Esophagus squamous epithelium (tissue), 5 donors: ENCODE measurements at regions not wholly inside any gene's neighbourhood (a gene's known extent, or its start where the extent isn't known, plus 50 kb on each side); places are given as distances from the start of the nearest gene placed in this dataset.

ENCODE experiments used
- DNase-seq: peaks from one replicate; lab custom pipeline; 2025; lab: John Stamatoyannopoulos, UW
- H3K27ac ChIP-seq, 4 donors: fragments of 200-600 bp; sonication (generic); one replicate each; pipeline ENCODE4 v1.5.1; 2016 to 2019; ENCODE audit warnings: mild to moderate bottlenecking in 1 of 4
- H3K27me3 ChIP-seq, 4 donors: fragments of 200-600 bp; sonication (generic); 1 replicate in 3 of 4; 2 replicates in 1 of 4; pipeline versions ENCODE4 v1.5.1 to v1.6.0; 2017 to 2021; ENCODE audit warnings: antibody characterized with exemption in 1 of 4
- H3K36me3 ChIP-seq, 3 donors: fragments of 200-600 bp; sonication (generic); one replicate each; pipeline ENCODE4 v1.5.1; 2016 to 2019
- H3K4me1 ChIP-seq, 3 donors: fragments of 200-600 bp; sonication (generic); one replicate each; pipeline ENCODE4 v1.5.1; 2017 to 2019
- H3K4me3 ChIP-seq, 4 donors: fragments of 200-600 bp; sonication (generic); 1 replicate in 3 of 4; 2 replicates in 1 of 4; pipeline ENCODE4 v1.5.1; 2016 to 2019; ENCODE audit warnings: mild to moderate bottlenecking in 2 of 4, moderate library complexity in 1 of 4
- H3K9me3 ChIP-seq, 3 donors: fragments of 200-600 bp; sonication (generic); one replicate each; pipeline ENCODE4 v1.5.1; 2016 to 2019
- POLR2A ChIP-seq, 4 donors: fragments of 450-650 bp; IDR thresholded peaks; one replicate each; pipeline ENCODE4 v1.6.1; 2017; ENCODE audit warnings: antibody characterized with exemption in 4 of 4, mild to moderate bottlenecking in 4 of 4, moderate library complexity in 3 of 4
- WGBS, 2 donors: methylation state at CpG; one replicate each; pipeline ENCODE4 v1.1.5; 2018; 5-methylcytosine and 5-hydroxymethylcytosine counted together
- intact Hi-C: fragments of 100-400 bp; cut with DNase I; formaldehyde crosslinking; loops from one replicate; pipeline ENCODE4 v1.15.0; 2022
- TF ChIP-seq, protein P1 (sequence below), 6 experiments: fragments of 450-650 bp in 4 of 6; fragments of 200-600 bp in 2 of 6; sonication (generic) in 2 of 6; IDR thresholded peaks; one replicate each; pipeline ENCODE4 v1.5.1; 2016 to 2019; ENCODE audit warnings: antibody characterized with exemption in 6 of 6, mild to moderate bottlenecking in 4 of 6, moderate library complexity in 4 of 6
- donor health status: DM: yes; HTN: yes; CAD: no.

DNA sequence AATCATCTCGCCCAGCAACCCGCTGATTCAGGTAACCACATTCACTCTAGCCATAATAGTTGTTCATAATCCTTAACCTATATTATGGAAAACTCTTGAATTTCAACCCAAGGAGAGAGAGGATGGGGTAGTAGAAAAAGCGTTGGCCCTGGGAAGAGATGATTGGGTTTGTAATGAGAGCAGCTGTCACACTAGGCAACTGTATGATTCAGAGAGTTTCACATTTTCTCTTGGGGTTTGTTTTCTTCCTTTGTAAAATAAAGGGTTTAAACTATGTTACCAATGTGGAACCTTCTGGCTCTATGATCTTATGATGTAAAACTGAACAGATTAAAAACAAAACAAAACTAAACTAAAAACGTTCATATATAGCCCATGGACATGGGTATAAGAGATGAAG lies 705.2 kb upstream of the IGFBP3 start:
- TF ChIP-seq, protein P1, sequence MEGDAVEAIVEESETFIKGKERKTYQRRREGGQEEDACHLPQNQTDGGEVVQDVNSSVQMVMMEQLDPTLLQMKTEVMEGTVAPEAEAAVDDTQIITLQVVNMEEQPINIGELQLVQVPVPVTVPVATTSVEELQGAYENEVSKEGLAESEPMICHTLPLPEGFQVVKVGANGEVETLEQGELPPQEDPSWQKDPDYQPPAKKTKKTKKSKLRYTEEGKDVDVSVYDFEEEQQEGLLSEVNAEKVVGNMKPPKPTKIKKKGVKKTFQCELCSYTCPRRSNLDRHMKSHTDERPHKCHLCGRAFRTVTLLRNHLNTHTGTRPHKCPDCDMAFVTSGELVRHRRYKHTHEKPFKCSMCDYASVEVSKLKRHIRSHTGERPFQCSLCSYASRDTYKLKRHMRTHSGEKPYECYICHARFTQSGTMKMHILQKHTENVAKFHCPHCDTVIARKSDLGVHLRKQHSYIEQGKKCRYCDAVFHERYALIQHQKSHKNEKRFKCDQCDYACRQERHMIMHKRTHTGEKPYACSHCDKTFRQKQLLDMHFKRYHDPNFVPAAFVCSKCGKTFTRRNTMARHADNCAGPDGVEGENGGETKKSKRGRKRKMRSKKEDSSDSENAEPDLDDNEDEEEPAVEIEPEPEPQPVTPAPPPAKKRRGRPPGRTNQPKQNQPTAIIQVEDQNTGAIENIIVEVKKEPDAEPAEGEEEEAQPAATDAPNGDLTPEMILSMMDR (IDR thresholded peaks at IDR 0.05), result no peak
- TF ChIP-seq POLR2A (IDR thresholded peaks at IDR 0.05), result no peak
- WGBS, 2 donors, result 78 to 86% methylated on average over 4 of the region's 4 CpGs
- Histone ChIP-seq H3K4me3 (no peak overlapping the region), H3K27ac (no peak overlapping the region), H3K36me3 (no peaks in the 10 kb centered on the region), H3K9me3 (no peaks in the 10 kb centered on the region), H3K4me1 (peaks cover 0 to 5% (median 0%) of the 10 kb centered on the region in 3 donors), H3K27me3 (no peaks in the 10 kb centered on the region)
- intact Hi-C loops, result no loop called here
- DNase-seq, result no peak

DNA sequence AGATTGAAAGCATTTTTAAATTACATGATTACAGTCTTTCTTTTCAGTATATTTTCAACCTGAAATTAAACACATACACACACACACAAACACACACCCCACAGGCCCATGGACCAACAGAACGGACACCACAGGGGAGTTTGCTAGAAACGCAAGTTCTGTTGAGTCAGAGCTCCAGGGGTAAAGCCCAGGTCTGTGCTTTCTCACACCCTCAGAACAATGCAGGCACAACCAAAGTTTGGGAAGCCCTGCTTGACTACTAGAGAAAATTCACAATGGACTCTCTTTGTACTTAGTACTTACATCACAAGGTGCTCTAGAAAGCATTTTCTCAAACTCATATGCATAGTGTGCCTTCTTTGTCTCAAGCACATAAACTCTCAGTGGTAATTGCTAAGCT lies 704.0 kb upstream of the IGFBP3 start:
- Histone ChIP-seq H3K4me3 (no peak overlapping the region), H3K9me3 (no peaks in the 10 kb centered on the region), H3K27ac (no peak overlapping the region), H3K4me1 (peaks cover 0 to 5% (median 0%) of the 10 kb centered on the region in 3 donors), H3K27me3 (no peaks in the 10 kb centered on the region), H3K36me3 (no peaks in the 10 kb centered on the region)
- no peak for DNase-seq
- intact Hi-C loops, result no loop called here
- WGBS, 2 donors, result 41 to 89% methylated on average over 2 of the region's 2 CpGs
- no peak for TF ChIP-seq POLR2A (IDR thresholded peaks at IDR 0.05)
- TF ChIP-seq, protein P1 (IDR thresholded peaks at IDR 0.05), result no peak

DNA sequence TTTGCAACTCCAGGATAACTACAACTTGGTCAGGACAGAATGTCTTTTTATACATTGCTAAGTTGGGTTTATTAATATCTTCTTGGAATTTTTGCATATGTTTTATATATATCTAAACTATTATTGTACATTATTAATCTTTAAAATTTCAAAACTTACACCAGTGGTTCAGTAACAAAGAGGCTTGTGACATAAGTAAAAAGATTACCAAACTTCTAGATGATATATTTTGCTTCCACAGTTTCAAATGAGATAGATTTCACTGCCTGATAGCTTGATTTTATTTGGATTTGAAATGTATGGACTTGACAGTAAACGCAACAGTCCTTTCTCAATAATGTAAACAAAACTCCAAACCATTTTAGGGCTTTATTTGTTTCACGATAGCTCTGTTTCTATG lies 701.2 kb upstream of the IGFBP3 start:
- WGBS, 2 donors, result 64 to 76% methylated on average over 2 of the region's 2 CpGs
- Histone ChIP-seq H3K4me1 (peaks cover 0 to 5% (median 0%) of the 10 kb centered on the region in 3 donors), H3K4me3 (no peak overlapping the region), H3K36me3 (no peaks in the 10 kb centered on the region), H3K27ac (no peak overlapping the region), H3K9me3 (no peaks in the 10 kb centered on the region), H3K27me3 (no peaks in the 10 kb centered on the region)
- no peak for DNase-seq
- intact Hi-C loops, result no loop called here
- TF ChIP-seq POLR2A (IDR thresholded peaks at IDR 0.05), result no peak
- TF ChIP-seq, protein P1 (IDR thresholded peaks at IDR 0.05), result no peak

DNA sequence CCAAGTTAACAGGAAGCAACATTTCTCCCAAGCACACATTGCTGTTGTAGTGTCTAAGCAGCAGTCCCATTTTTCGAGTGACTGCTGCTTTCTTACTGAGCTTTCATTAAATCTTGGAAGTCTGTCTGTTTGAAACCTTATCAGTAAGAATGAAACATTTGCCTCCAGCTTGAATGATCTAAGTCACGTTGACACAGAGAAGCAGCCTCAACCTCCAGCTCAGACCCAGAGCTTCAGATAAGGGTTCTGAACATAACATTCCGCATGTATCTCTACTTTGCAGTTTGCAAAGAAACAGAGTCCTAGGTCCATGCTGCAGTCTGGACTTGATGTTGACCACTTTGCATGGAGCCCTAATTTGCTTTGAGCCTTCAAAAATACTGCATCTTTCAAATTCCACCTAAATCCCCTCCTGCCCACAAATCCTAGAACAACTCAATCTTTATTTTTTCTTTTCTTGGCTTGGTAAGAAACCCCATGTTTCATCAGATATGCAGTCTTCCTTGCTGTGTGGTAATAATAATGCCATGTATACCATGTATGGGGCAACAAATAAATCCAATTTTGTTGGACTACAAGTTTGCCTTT lies 698.7 kb upstream of the IGFBP3 start:
- peaks cover 0 to 5% (median 0%) of the 10 kb centered on the region in 3 donors for H3K4me1 ChIP-seq
- no peak for DNase-seq
- 66 to 72% methylated on average over 3 of the region's 3 CpGs for WGBS, 2 donors
- intact Hi-C loops, result no loop called here
- TF ChIP-seq POLR2A (IDR thresholded peaks at IDR 0.05), result no peak
- TF ChIP-seq, protein P1 (IDR thresholded peaks at IDR 0.05), result no peak
- H3K27me3 ChIP-seq, result no peaks in the 10 kb centered on the region
- H3K4me3 ChIP-seq, result no peak overlapping the region
- H3K27ac ChIP-seq, result no peak overlapping the region
- H3K9me3 ChIP-seq, result no peaks in the 10 kb centered on the region
- no peaks in the 10 kb centered on the region for H3K36me3 ChIP-seq

DNA sequence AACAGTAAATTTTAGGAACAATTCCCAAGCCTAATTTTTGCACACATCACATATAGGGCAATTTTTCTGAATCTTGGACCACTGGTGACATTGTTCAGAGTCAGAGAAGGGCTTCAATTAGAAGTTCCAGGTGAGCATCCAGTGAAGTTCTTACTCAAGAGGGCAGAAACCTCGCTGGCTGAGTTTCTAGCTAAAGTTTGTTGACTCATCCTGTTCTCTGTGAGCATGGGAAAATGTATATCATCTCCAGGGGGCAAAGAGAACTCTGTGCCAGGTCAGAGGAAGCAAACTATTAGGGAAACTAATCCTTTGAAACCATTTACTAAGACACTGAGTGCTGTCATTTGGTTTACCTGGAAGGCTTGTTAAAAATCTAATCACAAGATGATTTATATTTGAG lies 695.6 kb upstream of the IGFBP3 start:
- Histone ChIP-seq H3K4me1 (no peaks in the 10 kb centered on the region), H3K27ac (no peak overlapping the region), H3K9me3 (no peaks in the 10 kb centered on the region), H3K4me3 (no peak overlapping the region), H3K27me3 (no peaks in the 10 kb centered on the region), H3K36me3 (no peaks in the 10 kb centered on the region)
- intact Hi-C loops, result no loop called here
- TF ChIP-seq, protein P1 (IDR thresholded peaks at IDR 0.05), result no peak
- no peak for TF ChIP-seq POLR2A (IDR thresholded peaks at IDR 0.05)
- no peak for DNase-seq
- 62 to 79% methylated on average over 1 of the region's 1 CpG for WGBS, 2 donors
